H9 (cell line): ENCODE measurements at regions not wholly inside any gene's neighbourhood (a gene's known extent, or its start where the extent isn't known, plus 50 kb on each side); places are given as distances from the start of the nearest gene placed in this dataset.

Source experiments
- DNase-seq: peaks from one replicate; pipeline ENCODE4 v3.0.0-alpha.2; 2017
- H2AFZ ChIP-seq: one replicate; pipeline ENCODE4 v1.6.1; 2013; ENCODE audit warnings: mild to moderate bottlenecking, low read length, control low read depth, moderate library complexity
- H2AK5ac ChIP-seq: 2 replicates; pipeline ENCODE4 v1.6.1; 2013; ENCODE audit warnings: low read length, control low read depth, mixed read lengths; ENCODE audit not compliant: insufficient read length
- H2BK120ac ChIP-seq: one replicate; pipeline ENCODE4 v1.6.1; 2013; ENCODE audit warnings: low read depth, mild to moderate bottlenecking, low read length, control low read depth, inconsistent platforms; ENCODE audit not compliant: poor library complexity, severe bottlenecking
- H2BK12ac ChIP-seq: 2 replicates; pipeline ENCODE4 v1.6.1; 2013; ENCODE audit warnings: low read length, control low read depth, mixed read lengths, low read depth; ENCODE audit not compliant: insufficient read length
- H2BK15ac ChIP-seq: 2 replicates; pipeline ENCODE4 v1.6.1; 2013; ENCODE audit warnings: low read depth, low read length, control low read depth
- H2BK20ac ChIP-seq: one replicate; pipeline ENCODE4 v1.6.1; 2013; ENCODE audit warnings: low read depth, mild to moderate bottlenecking, low read length, control low read depth, inconsistent platforms; ENCODE audit not compliant: poor library complexity, severe bottlenecking
- H2BK5ac ChIP-seq: 2 replicates; pipeline ENCODE4 v1.6.1; 2013; ENCODE audit warnings: low read length, control low read depth, mixed read lengths; ENCODE audit not compliant: insufficient read length
- H3K14ac ChIP-seq: 2 replicates; pipeline ENCODE4 v1.6.1; 2013; ENCODE audit warnings: low read length, control low read depth; ENCODE audit not compliant: insufficient read depth
- H3K18ac ChIP-seq: 2 replicates; pipeline ENCODE4 v1.6.1; 2013; ENCODE audit warnings: low read depth, mild to moderate bottlenecking, mixed read lengths, low read length, control low read depth; ENCODE audit not compliant: insufficient read length
- H3K23ac ChIP-seq: 2 replicates; pipeline ENCODE4 v1.6.1; 2013; ENCODE audit warnings: low read length, control low read depth, mixed read lengths, low read depth; ENCODE audit not compliant: insufficient read length
- H3K23me2 ChIP-seq: 2 replicates; pipeline ENCODE4 v1.6.1; 2013; ENCODE audit warnings: low read depth, mild to moderate bottlenecking, mixed read lengths, low read length, control low read depth; ENCODE audit not compliant: insufficient read length, poor library complexity, severe bottlenecking
- H3K27ac ChIP-seq: 2 replicates; pipeline ENCODE4 v1.5.1; 2013; ENCODE audit warnings: low read length, control low read depth, mixed read lengths, low read depth; ENCODE audit not compliant: insufficient read length
- H3K27me3 ChIP-seq: 2 replicates; pipeline ENCODE4 v1.6.1; 2013; ENCODE audit warnings: low read length, control low read depth, inconsistent platforms; ENCODE audit not compliant: insufficient read depth
- H3K4ac ChIP-seq: 2 replicates; pipeline ENCODE4 v1.6.1; 2013; ENCODE audit warnings: low read depth, mild to moderate bottlenecking, control low read depth, inconsistent platforms, low read length, moderate library complexity
- H3K4me1 ChIP-seq: 2 replicates; pipeline ENCODE4 v1.6.1; 2013; ENCODE audit warnings: low read length, control low read depth, inconsistent platforms; ENCODE audit not compliant: insufficient read depth
- H3K4me2 ChIP-seq: 2 replicates; pipeline ENCODE4 v1.6.1; 2013; ENCODE audit warnings: low read length, control low read depth, mixed read lengths; ENCODE audit not compliant: insufficient read length, insufficient read depth
- H3K56ac ChIP-seq: 2 replicates; pipeline ENCODE4 v1.6.1; 2013; ENCODE audit warnings: low read depth, mild to moderate bottlenecking, mixed read lengths, low read length, control low read depth; ENCODE audit not compliant: insufficient read length
- H3K79me1 ChIP-seq: 2 replicates; pipeline ENCODE4 v1.6.1; 2013; ENCODE audit warnings: low read depth, mild to moderate bottlenecking, moderate library complexity, low read length, control low read depth, inconsistent platforms; ENCODE audit not compliant: insufficient read depth, poor library complexity, severe bottlenecking
- H3K79me2 ChIP-seq: 2 replicates; pipeline ENCODE4 v1.6.1; 2013; ENCODE audit warnings: low read length, control low read depth, inconsistent platforms; ENCODE audit not compliant: insufficient read depth
- H3K9ac ChIP-seq: 2 replicates; pipeline ENCODE4 v1.6.1; 2013; ENCODE audit warnings: low read length, control low read depth, mixed read lengths; ENCODE audit not compliant: insufficient read length; ENCODE audit errors: extremely low read depth
- H3K9me3 ChIP-seq: one replicate; pipeline ENCODE4 v1.6.1; 2013; ENCODE audit warnings: low read depth, low read length, inconsistent platforms; ENCODE audit not compliant: control insufficient read depth
- H3T11ph ChIP-seq: one replicate; pipeline ENCODE4 v1.6.1; 2013; ENCODE audit warnings: mild to moderate bottlenecking, low read length, control low read depth, inconsistent platforms
- H4K20me1 ChIP-seq: one replicate; pipeline ENCODE4 v1.6.1; 2013; ENCODE audit not compliant: control insufficient read depth, insufficient read length, insufficient read depth
- H4K5ac ChIP-seq: 2 replicates; pipeline ENCODE4 v1.6.1; 2013; ENCODE audit warnings: low read depth, mild to moderate bottlenecking, mixed read lengths, low read length, control low read depth; ENCODE audit not compliant: insufficient read length
- H4K8ac ChIP-seq: replicated peaks from 2 replicates; pipeline ENCODE4 v1.6.1; 2013; ENCODE audit warnings: low read length, control low read depth, mixed read lengths, low read depth; ENCODE audit not compliant: insufficient read length
- H4K91ac ChIP-seq: 2 replicates; pipeline ENCODE4 v1.6.1; 2013; ENCODE audit warnings: low read depth, mild to moderate bottlenecking, moderate library complexity, mixed read lengths, low read length, control low read depth; ENCODE audit not compliant: insufficient read length
- H3K27ac Mint-ChIP-seq, 3 experiments: 2 replicates in 2 of 3; 3 replicates in 1 of 3; pipeline ENCODE4 v1.8.0; 2020 to 2021; ENCODE audit warnings: mixed read lengths in 3 of 3, mild to moderate bottlenecking in 1 of 3, moderate library complexity in 1 of 3
- H3K27me3 Mint-ChIP-seq: 2 replicates; pipeline ENCODE4 v1.8.0; 2021; ENCODE audit warnings: low read depth, mild to moderate bottlenecking, moderate library complexity, mixed read lengths
- H3K36me3 Mint-ChIP-seq, 3 experiments: 2 replicates in 2 of 3; 3 replicates in 1 of 3; pipeline ENCODE4 v1.8.0; 2020 to 2021; ENCODE audit warnings: low read depth in 3 of 3, mixed read lengths in 3 of 3; ENCODE audit not compliant: insufficient read depth in 1 of 3
- H3K4me1 Mint-ChIP-seq, 2 experiments: 2 replicates each; pipeline ENCODE4 v1.8.0; 2020; ENCODE audit warnings: mixed read lengths in 2 of 2
- H3K4me3 Mint-ChIP-seq, 2 experiments: 2 replicates in 1 of 2; 3 replicates in 1 of 2; pipeline ENCODE4 v1.8.0; 2020 to 2021; ENCODE audit warnings: mild to moderate bottlenecking in 2 of 2, mixed read lengths in 2 of 2, moderate library complexity in 1 of 2
- H3K9me3 Mint-ChIP-seq, 2 experiments: 2 replicates in 1 of 2; 3 replicates in 1 of 2; pipeline ENCODE4 v1.8.0; 2020; ENCODE audit warnings: mild to moderate bottlenecking in 2 of 2, mixed read lengths in 2 of 2, moderate library complexity in 1 of 2
- CTCF ChIP-seq: fragments of 200-600 bp; sonication (generic); conservative IDR thresholded peaks from 3 replicates; pipeline ENCODE4 v1.8.0; 2021; ENCODE audit warnings: antibody characterized with exemption, mild to moderate bottlenecking
- WGBS: extraction: QIAGEN DNeasy Blood & Tissue Kit; methylation state at CpG from one replicate; pipeline ENCODE4 v1.1.7; 2013; ENCODE audit warnings: missing lambda C conversion rate, low lambda C conversion rate, mixed read lengths; ENCODE audit not compliant: insufficient read length; ENCODE audit errors: extremely low coverage; 5-methylcytosine and 5-hydroxymethylcytosine counted together

- no peak overlapping the region for H3K4ac ChIP-seq
- H3K56ac ChIP-seq: no peak overlapping the region
- no peak overlapping the region for H3T11ph ChIP-seq
- H4K20me1 ChIP-seq: no peaks in the 10 kb centered on the region
- no peak overlapping the region for H2AK5ac ChIP-seq
- H3K23ac ChIP-seq: no peak overlapping the region
- no peak overlapping the region for H2AFZ ChIP-seq
- no peak overlapping the region for H3K9ac ChIP-seq
- H4K91ac ChIP-seq: no peak overlapping the region
- Mint-ChIP-seq H3K36me3 (no peaks in the 10 kb centered on the region), H3K4me1 (peaks cover 11 to 16% of the 10 kb centered on the region in 2 experiments), H3K9me3 (no peaks in the 10 kb centered on the region; a peak in 1 of 5 replicates), H3K27me3 (peaks cover 2% of the 10 kb centered on the region; the same call in 1 of the 2 replicates), H3K4me3 (no peak overlapping the region), H3K27ac (no peak overlapping the region)
- no CpG with 5 or more reads among the region's 15 CpGs for WGBS
- H3K27ac ChIP-seq: no peak overlapping the region
- H2BK12ac ChIP-seq: no peak overlapping the region
- H2BK5ac ChIP-seq: no peak overlapping the region
- H3K14ac ChIP-seq: no peak overlapping the region; the same call in 1 of the 2 replicates
- H3K79me1 ChIP-seq: no peaks in the 10 kb centered on the region
- H2BK20ac ChIP-seq: no peak overlapping the region
- H3K23me2 ChIP-seq: no peaks in the 10 kb centered on the region
- no peak for DNase-seq
- no peak overlapping the region for H4K5ac ChIP-seq
- H3K18ac ChIP-seq: no peak overlapping the region
- no peak overlapping the region for H3K4me2 ChIP-seq
- H4K8ac ChIP-seq: peak overlapping the region; percentile 15
- no peaks in the 10 kb centered on the region for H3K9me3 ChIP-seq
- no peak overlapping the region for H2BK120ac ChIP-seq
- peaks cover 3% of the 10 kb centered on the region; the same call in 1 of the 2 replicates for H3K4me1 ChIP-seq
- no peaks in the 10 kb centered on the region for H3K79me2 ChIP-seq
- no peak overlapping the region for H2BK15ac ChIP-seq
- no peak for TF ChIP-seq CTCF
- no peaks in the 10 kb centered on the region for H3K27me3 ChIP-seq
These were observed 588.4 kb downstream of the PTPRU start for GRCh38 chr1:29824511-29825273.
